HepG2 (cell line): ENCODE measurements at regions not wholly inside any gene's neighbourhood (a gene's known extent, or its start where the extent isn't known, plus 50 kb on each side); places are given as distances from the start of the nearest gene placed in this dataset.

Experiments
- ATAC-seq: fragments of 200-7000 bp; cut with Tn5 transposase; 3 replicates; pipeline ENCODE4 v1.9.1; 2020; ENCODE audit warnings: mild to moderate bottlenecking, moderate library complexity
- BruUV-seq: library from RNA; stranded (reverse); fragments of 400-500 nt; replicated peaks from 2 replicates; lab custom pipeline; 2021; lab: Mats Ljungman, UMichigan
- CTCF ChIA-PET: fragments of 300-600 bp; formaldehyde crosslinking; extraction: SDS; loops from one replicate; lab custom pipeline; 2021; ENCODE audit warnings: low total read pairs, inconsistent platforms, low intra/inter-chr PET ratio; lab: Yijun Ruan, JAX
- POLR2A ChIA-PET: fragments of 350-600 bp; sonication (Branson Sonifier 250); formaldehyde crosslinking; loops from one replicate; lab custom pipeline; 2020; ENCODE audit warnings: antibody characterized with exemption, inconsistent platforms; lab: Yijun Ruan, JAX
- DNase-seq: peaks from one replicate; pipeline ENCODE4 v3.0.0-alpha.2; 2015; ENCODE audit warnings: low spot score
- FAIRE-seq: peaks from 3 replicates; lab custom pipeline; 2011; peaks lifted over from hg19 to GRCh38; lab: Jason Lieb, UNC
- H2AFZ ChIP-seq: one replicate; pipeline ENCODE4 v1.6.1; 2011; ENCODE audit warnings: low read length, inconsistent platforms
- H3K27ac ChIP-seq: fragments of 300-600 bp; 3 replicates; pipeline ENCODE4 v1.8.0; 2011; ENCODE audit warnings: mixed run types, mild to moderate bottlenecking, mixed read lengths, low read length, inconsistent platforms; ENCODE audit not compliant: insufficient read depth; ENCODE audit errors: extremely low read length
- H3K27me3 ChIP-seq, 2 experiments: fragments of 200-600 bp in 1 of 2; 2 replicates in 1 of 2; 3 replicates in 1 of 2; pipeline versions ENCODE4 v1.6.0 to v1.8.0; 2011; ENCODE audit warnings: low read length in 2 of 2, mild to moderate bottlenecking in 2 of 2, moderate library complexity in 2 of 2, inconsistent platforms in 1 of 2; ENCODE audit not compliant: insufficient read depth in 2 of 2, control insufficient read depth in 1 of 2
- H3K36me3 ChIP-seq, 2 experiments: fragments of 200-600 bp in 1 of 2; replicated peaks in 1 of 2; 2 replicates in 1 of 2; 3 replicates in 1 of 2; pipeline versions ENCODE4 v1.5.1 to v1.8.0; 2011; ENCODE audit warnings: low read length in 2 of 2, inconsistent platforms in 1 of 2; ENCODE audit not compliant: insufficient read depth in 2 of 2, control insufficient read depth in 1 of 2
- H3K4me1 ChIP-seq: 2 replicates; pipeline ENCODE4 v1.5.1; 2012; ENCODE audit warnings: low read length, inconsistent platforms; ENCODE audit not compliant: insufficient read depth
- H3K4me2 ChIP-seq: 2 replicates; pipeline ENCODE4 v1.6.0; 2011; ENCODE audit warnings: low read depth, low read length, inconsistent platforms
- H3K4me3 ChIP-seq, 3 experiments: fragments of 200-600 bp in 1 of 3; sonication (generic), shearing (Covaris generic) in 1 of 3; replicated peaks in 1 of 3; 2 replicates each; pipeline ENCODE4 v1.5.1; 2011 to 2016; ENCODE audit warnings: low read length in 3 of 3, inconsistent platforms in 2 of 3, low read depth in 2 of 3, mild to moderate bottlenecking in 2 of 3, control low read depth in 1 of 3, mixed read lengths in 1 of 3; ENCODE audit not compliant: insufficient read depth in 1 of 3
- H3K79me2 ChIP-seq: one replicate; pipeline ENCODE4 v1.6.1; 2011; ENCODE audit warnings: low read length, inconsistent platforms; ENCODE audit not compliant: insufficient read depth
- H3K9ac ChIP-seq: 2 replicates; pipeline ENCODE4 v1.6.0; 2011; ENCODE audit warnings: mild to moderate bottlenecking, low read depth, low read length, inconsistent platforms; ENCODE audit not compliant: insufficient read depth
- H3K9me3 ChIP-seq: 2 replicates; pipeline ENCODE4 v1.5.1; 2012; ENCODE audit warnings: mild to moderate bottlenecking, low read length
- H4K20me1 ChIP-seq: 2 replicates; pipeline ENCODE4 v1.6.0; 2011; ENCODE audit warnings: inconsistent platforms, mild to moderate bottlenecking, low read length, moderate library complexity; ENCODE audit not compliant: insufficient read depth
- FOXK1 ChIP-seq: sonication (generic); formaldehyde crosslinking; IDR thresholded peaks from 2 replicates; pipeline ENCODE4 v1.4.0; 2020; ENCODE audit warnings: low read depth, missing genetic modification reagents, borderline replicate concordance
- GABPA ChIP-seq, 2 experiments: IDR thresholded peaks; 2 replicates each; pipeline ENCODE4 v1.6.1; 2011 to 2016; ENCODE audit warnings: low read depth in 2 of 2, low read length in 1 of 2, missing biosample characterization in 1 of 2, missing genetic modification characterization in 1 of 2
- KAT7 ChIP-seq: IDR thresholded peaks from 2 replicates; pipeline ENCODE4 v1.6.1; 2018; ENCODE audit warnings: borderline replicate concordance, missing compliant biosample characterization
- PCBP2 ChIP-seq: fragments of 200-400 bp; formaldehyde crosslinking; optimal IDR thresholded peaks from 2 replicates; pipeline ENCODE3; 2018; ENCODE audit warnings: low read length, low read depth; ENCODE audit not compliant: poor library complexity, severe bottlenecking
- RBM22 ChIP-seq: fragments of 200-400 bp; formaldehyde crosslinking; optimal IDR thresholded peaks from 2 replicates; pipeline ENCODE3; 2017; ENCODE audit warnings: mild to moderate bottlenecking, low read length, moderate library complexity
- SUZ12 ChIP-seq: fragments of 150-350 bp; IDR thresholded peaks from 2 replicates; pipeline ENCODE4 v1.6.1; 2014; ENCODE audit warnings: low read depth, low read length
- ZC3H4 ChIP-seq: sonication (generic); formaldehyde crosslinking; IDR thresholded peaks from 2 replicates; pipeline ENCODE4 v1.4.0; 2020; ENCODE audit warnings: missing genetic modification reagents, borderline replicate concordance
- ZFY ChIP-seq: sonication (generic); formaldehyde crosslinking; IDR thresholded peaks from 2 replicates; pipeline ENCODE4 v1.4.0; 2020; ENCODE audit warnings: missing genetic modification reagents
- ZKSCAN5 ChIP-seq: sonication (generic); formaldehyde crosslinking; IDR thresholded peaks from 2 replicates; pipeline ENCODE4 v1.5.1; 2020; ENCODE audit warnings: mild to moderate bottlenecking, missing genetic modification reagents
- ZNF496 ChIP-seq: sonication (generic); formaldehyde crosslinking; IDR thresholded peaks from 2 replicates; pipeline ENCODE4 v1.8.1; 2023; ENCODE audit warnings: mild to moderate bottlenecking, moderate library complexity, missing genetic modification reagents; ENCODE audit not compliant: insufficient replicate concordance
- WGBS: methylation state at CpG from one replicate; pipeline ENCODE4 v1.1.6; 2017; ENCODE audit warnings: low lambda C conversion rate; 5-methylcytosine and 5-hydroxymethylcytosine counted together
- in situ Hi-C: cut with HindIII; loops from 2 replicates; pipeline ENCODE4 v1.10.0; 2017; ENCODE audit warnings: low pct_unique_long_range_greater_than_20kb; ENCODE audit not compliant: extremely low pct_ligation_motif_present
- intact Hi-C: fragments of 100-400 bp; cut with micrococcal nuclease; formaldehyde crosslinking; loops from one replicate; pipeline ENCODE4 v1.10.0; 2022; ENCODE audit not compliant: unreplicated experiment
- TF ChIP-seq, protein P1 (sequence below), 2 experiments: sonication (generic) in 1 of 2; formaldehyde crosslinking in 1 of 2; IDR thresholded peaks; 2 replicates each; pipeline versions ENCODE4 v1.4.0 to v1.6.1; 2018 to 2020; ENCODE audit warnings: missing genetic modification reagents in 2 of 2, borderline replicate concordance in 1 of 2, low read depth in 1 of 2, mild to moderate bottlenecking in 1 of 2, missing biosample characterization in 1 of 2
- TF ChIP-seq, protein P2 (sequence below): sonication (generic); formaldehyde crosslinking; IDR thresholded peaks from 2 replicates; pipeline ENCODE4 v1.5.1; 2020; ENCODE audit warnings: missing genetic modification reagents, mild to moderate bottlenecking, borderline replicate concordance

DNA sequence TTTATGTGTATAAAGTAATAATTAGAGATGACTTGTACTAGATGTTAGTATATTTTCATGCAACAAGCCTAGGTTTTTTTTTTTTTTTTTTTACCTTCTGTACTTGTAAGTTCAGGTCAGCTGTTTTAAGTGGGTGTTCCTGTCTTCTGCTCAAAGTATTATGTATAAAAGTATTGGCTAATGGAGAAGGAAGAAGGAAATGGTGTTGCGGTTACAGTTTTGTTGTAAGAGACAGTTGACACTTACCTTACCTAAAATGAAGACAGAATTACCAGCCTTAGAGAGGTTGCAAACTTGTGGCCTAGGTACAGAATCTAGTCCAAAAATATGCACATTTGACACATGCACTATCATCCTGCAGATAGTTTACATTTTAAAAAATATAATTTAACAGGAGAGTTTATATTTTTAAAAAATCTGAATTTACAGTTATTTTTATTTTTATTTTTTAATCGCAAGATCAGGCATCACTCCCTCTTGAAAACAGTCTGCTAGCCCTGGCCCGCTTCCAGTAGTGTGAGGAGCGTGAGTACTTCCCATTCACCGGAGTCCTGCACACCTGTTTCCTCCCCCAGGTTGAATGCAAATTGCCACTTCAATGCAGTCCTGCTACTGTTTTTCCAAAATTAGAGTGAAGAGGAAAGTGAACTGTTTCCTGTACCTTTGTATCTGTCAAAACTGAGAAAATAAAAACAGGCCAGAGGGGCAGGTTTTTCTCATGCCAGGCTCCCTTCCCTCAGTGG, 224.3 kb upstream of the SOX2 start:
- no peak overlapping the region for H2AFZ ChIP-seq
- no peak overlapping the region for H3K27ac ChIP-seq
- H3K79me2 ChIP-seq = no peaks in the 10 kb centered on the region
- no TSS peak for BruUV-seq
- H3K9ac ChIP-seq = no peak overlapping the region
- ATAC-seq = no peak
- no peak for DNase-seq
- no peaks in the 10 kb centered on the region for H3K4me1 ChIP-seq
- intact Hi-C loops (no loop called here), in situ Hi-C loops (no loop called here)
- no peaks in the 10 kb centered on the region for H3K27me3 ChIP-seq
- H3K9me3 ChIP-seq = no peaks in the 10 kb centered on the region
- H3K36me3 ChIP-seq = no peaks in the 10 kb centered on the region
- WGBS = 19% methylated on average over 5 of the region's 5 CpGs
- H3K4me2 ChIP-seq = no peak overlapping the region
- ChIA-PET CTCF (no interaction called here), POLR2A (no interaction called here)
- H3K4me3 ChIP-seq = no peak overlapping the region
- no peaks in the 10 kb centered on the region for H4K20me1 ChIP-seq
- no peak for FAIRE-seq
- TF ChIP-seq, protein P1, sequence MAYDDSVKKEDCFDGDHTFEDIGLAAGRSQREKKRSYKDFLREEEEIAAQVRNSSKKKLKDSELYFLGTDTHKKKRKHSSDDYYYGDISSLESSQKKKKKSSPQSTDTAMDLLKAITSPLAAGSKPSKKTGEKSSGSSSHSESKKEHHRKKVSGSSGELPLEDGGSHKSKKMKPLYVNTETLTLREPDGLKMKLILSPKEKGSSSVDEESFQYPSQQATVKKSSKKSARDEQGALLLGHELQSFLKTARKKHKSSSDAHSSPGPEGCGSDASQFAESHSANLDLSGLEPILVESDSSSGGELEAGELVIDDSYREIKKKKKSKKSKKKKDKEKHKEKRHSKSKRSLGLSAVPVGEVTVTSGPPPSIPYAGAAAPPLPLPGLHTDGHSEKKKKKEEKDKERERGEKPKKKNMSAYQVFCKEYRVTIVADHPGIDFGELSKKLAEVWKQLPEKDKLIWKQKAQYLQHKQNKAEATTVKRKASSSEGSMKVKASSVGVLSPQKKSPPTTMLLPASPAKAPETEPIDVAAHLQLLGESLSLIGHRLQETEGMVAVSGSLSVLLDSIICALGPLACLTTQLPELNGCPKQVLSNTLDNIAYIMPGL (CRISPR knock-in tag; IDR thresholded peaks at IDR 0.05; ENCODE audit: borderline replicate concordance in 1 of 2, low read depth in 1 of 2) = no peak
- TF ChIP-seq ZNF496 (CRISPR knock-in tag) (no peak), ZKSCAN5 (CRISPR knock-in tag) (no peak), RBM22 (no peak), FOXK1 (CRISPR knock-in tag) (no peak), ZC3H4 (CRISPR knock-in tag) (no peak), GABPA (IDR thresholded peaks at IDR 0.05; ENCODE audit: low read depth, low read length) (no peak), GABPA (CRISPR knock-in tag; IDR thresholded peaks at IDR 0.05; ENCODE audit: low read depth) (no peak), SUZ12 (no peak), KAT7 (CRISPR knock-in tag) (no peak), PCBP2 (no peak), ZFY (CRISPR knock-in tag) (no peak)
- TF ChIP-seq, protein P2, sequence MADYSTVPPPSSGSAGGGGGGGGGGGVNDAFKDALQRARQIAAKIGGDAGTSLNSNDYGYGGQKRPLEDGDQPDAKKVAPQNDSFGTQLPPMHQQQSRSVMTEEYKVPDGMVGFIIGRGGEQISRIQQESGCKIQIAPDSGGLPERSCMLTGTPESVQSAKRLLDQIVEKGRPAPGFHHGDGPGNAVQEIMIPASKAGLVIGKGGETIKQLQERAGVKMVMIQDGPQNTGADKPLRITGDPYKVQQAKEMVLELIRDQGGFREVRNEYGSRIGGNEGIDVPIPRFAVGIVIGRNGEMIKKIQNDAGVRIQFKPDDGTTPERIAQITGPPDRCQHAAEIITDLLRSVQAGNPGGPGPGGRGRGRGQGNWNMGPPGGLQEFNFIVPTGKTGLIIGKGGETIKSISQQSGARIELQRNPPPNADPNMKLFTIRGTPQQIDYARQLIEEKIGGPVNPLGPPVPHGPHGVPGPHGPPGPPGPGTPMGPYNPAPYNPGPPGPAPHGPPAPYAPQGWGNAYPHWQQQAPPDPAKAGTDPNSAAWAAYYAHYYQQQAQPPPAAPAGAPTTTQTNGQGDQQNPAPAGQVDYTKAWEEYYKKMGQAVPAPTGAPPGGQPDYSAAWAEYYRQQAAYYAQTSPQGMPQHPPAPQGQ = no peak
- TF ChIP-seq, all 625 proteins: peak for 0
